ENCODE measurements at regions not wholly inside any gene's neighbourhood (a gene's known extent, or its start where the extent isn't known, plus 50 kb on each side); places are given as distances from the start of the nearest gene placed in this dataset.

DNA sequence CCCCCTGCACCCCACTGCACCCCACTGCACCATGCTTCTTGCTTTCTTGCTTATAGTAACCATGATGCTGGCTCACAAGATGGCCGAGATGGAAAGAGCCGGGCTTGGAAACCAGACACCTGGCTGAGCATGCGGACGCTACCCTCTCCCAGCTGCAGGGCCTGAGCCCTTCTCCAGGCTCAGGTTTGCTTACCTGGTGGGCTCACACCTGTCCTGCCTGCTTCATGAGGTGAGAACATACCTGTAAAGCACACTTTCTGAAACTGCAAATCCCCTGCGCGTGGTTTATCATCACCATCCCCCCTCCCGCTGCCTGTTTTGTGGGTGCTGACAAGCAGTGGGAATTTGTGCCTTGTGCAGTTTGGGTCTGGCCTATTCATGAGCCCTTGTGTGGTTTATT, 302.7 kb downstream of the GLRX3 start:
- TF ChIP-seq POLR2A (IDR thresholded peaks at IDR 0.05): no peak
- TF ChIP-seq, protein P1, sequence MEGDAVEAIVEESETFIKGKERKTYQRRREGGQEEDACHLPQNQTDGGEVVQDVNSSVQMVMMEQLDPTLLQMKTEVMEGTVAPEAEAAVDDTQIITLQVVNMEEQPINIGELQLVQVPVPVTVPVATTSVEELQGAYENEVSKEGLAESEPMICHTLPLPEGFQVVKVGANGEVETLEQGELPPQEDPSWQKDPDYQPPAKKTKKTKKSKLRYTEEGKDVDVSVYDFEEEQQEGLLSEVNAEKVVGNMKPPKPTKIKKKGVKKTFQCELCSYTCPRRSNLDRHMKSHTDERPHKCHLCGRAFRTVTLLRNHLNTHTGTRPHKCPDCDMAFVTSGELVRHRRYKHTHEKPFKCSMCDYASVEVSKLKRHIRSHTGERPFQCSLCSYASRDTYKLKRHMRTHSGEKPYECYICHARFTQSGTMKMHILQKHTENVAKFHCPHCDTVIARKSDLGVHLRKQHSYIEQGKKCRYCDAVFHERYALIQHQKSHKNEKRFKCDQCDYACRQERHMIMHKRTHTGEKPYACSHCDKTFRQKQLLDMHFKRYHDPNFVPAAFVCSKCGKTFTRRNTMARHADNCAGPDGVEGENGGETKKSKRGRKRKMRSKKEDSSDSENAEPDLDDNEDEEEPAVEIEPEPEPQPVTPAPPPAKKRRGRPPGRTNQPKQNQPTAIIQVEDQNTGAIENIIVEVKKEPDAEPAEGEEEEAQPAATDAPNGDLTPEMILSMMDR (IDR thresholded peaks at IDR 0.05): no peak

Measured in ovary (tissue), 3 donors.